HepG2 (cell line): ENCODE measurements at regions not wholly inside any gene's neighbourhood (a gene's known extent, or its start where the extent isn't known, plus 50 kb on each side); places are given as distances from the start of the nearest gene placed in this dataset.

Source experiments
- CTCF ChIP-seq: sonication (generic); formaldehyde crosslinking; IDR thresholded peaks from 2 replicates; pipeline ENCODE4 v1.5.0; 2020; ENCODE audit warnings: mild to moderate bottlenecking, missing genetic modification reagents, moderate library complexity
- GTF2F1 ChIP-seq: fragments of 150-350 bp; IDR thresholded peaks from 2 replicates; pipeline ENCODE4 v1.6.1; 2014; ENCODE audit warnings: low read length
- HNRNPK ChIP-seq: fragments of 200-400 bp; formaldehyde crosslinking; IDR thresholded peaks from 2 replicates; pipeline ENCODE4 v1.6.1; 2018; ENCODE audit warnings: low read length, low read depth, moderate library complexity, mild to moderate bottlenecking; ENCODE audit not compliant: poor library complexity, severe bottlenecking
- MAFK ChIP-seq, 2 experiments: IDR thresholded peaks in 1 of 2; conservative IDR thresholded peaks in 1 of 2; 2 replicates each; pipeline ENCODE4 v1.6.1; 2011; ENCODE audit warnings: improper control_type of control experiment in 2 of 2, low read length in 2 of 2
- MXI1 ChIP-seq: IDR thresholded peaks from 3 replicates; pipeline ENCODE4 v1.6.1; 2012; ENCODE audit warnings: low read depth, low read length, inconsistent platforms, borderline replicate concordance
- PATZ1 ChIP-seq: sonication (generic); formaldehyde crosslinking; IDR thresholded peaks from 2 replicates; pipeline ENCODE4 v1.4.0; 2020; ENCODE audit warnings: missing genetic modification reagents
- SP4 ChIP-seq: sonication (generic); formaldehyde crosslinking; IDR thresholded peaks from 2 replicates; pipeline ENCODE4 v1.8.1; 2023; ENCODE audit warnings: mild to moderate bottlenecking, missing genetic modification reagents
- ZBTB8A ChIP-seq: sonication (generic); formaldehyde crosslinking; IDR thresholded peaks from 2 replicates; pipeline ENCODE4 v1.4.0; 2020; ENCODE audit warnings: mild to moderate bottlenecking, low read depth, missing genetic modification reagents, borderline replicate concordance
- ZNF235 ChIP-seq: sonication (generic); formaldehyde crosslinking; IDR thresholded peaks from 2 replicates; pipeline ENCODE4 v1.8.1; 2023; ENCODE audit warnings: mild to moderate bottlenecking, missing genetic modification reagents, borderline replicate concordance
- ZNF788 ChIP-seq: sonication (generic); formaldehyde crosslinking; IDR thresholded peaks from 2 replicates; pipeline ENCODE4 v1.5.0; 2020; ENCODE audit warnings: mild to moderate bottlenecking, missing genetic modification reagents, borderline replicate concordance
- TF ChIP-seq, protein P1 (sequence below): sonication (generic); formaldehyde crosslinking; IDR thresholded peaks from 2 replicates; pipeline ENCODE4 v1.8.1; 2023; ENCODE audit warnings: mild to moderate bottlenecking, missing genetic modification reagents
- TF ChIP-seq, protein P2 (sequence below): sonication (generic); formaldehyde crosslinking; IDR thresholded peaks from 2 replicates; pipeline ENCODE4 v1.8.1; 2023; ENCODE audit warnings: mild to moderate bottlenecking, moderate library complexity, missing genetic modification reagents

- no peak for TF ChIP-seq SP4 (CRISPR knock-in tag)
- TF ChIP-seq, protein P1, sequence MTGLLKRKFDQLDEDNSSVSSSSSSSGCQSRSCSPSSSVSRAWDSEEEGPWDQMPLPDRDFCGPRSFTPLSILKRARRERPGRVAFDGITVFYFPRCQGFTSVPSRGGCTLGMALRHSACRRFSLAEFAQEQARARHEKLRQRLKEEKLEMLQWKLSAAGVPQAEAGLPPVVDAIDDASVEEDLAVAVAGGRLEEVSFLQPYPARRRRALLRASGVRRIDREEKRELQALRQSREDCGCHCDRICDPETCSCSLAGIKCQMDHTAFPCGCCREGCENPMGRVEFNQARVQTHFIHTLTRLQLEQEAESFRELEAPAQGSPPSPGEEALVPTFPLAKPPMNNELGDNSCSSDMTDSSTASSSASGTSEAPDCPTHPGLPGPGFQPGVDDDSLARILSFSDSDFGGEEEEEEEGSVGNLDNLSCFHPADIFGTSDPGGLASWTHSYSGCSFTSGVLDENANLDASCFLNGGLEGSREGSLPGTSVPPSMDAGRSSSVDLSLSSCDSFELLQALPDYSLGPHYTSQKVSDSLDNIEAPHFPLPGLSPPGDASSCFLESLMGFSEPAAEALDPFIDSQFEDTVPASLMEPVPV, result no peak
- TF ChIP-seq ZNF235 (CRISPR knock-in tag), result no peak
- no peak for TF ChIP-seq ZBTB8A (CRISPR knock-in tag)
- TF ChIP-seq, protein P2, sequence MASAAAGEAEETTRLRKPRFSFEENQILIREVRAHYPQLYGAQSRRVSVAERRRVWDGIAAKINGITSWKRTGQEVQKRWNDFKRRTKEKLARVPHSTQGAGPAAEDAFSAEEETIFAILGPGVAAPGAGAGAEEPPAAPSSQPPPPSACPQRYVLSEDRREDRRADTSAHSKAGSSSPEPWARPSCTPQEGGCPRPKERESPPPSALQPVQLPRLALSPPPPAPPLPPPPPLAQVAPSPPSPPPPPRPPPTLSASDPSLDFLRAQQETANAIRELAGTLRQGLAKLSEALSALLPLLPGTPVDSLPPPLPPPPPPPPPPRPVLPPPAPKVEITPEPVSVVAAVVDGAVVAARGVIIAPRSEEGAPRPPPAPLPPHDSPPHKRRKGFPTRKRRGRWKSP (CRISPR knock-in tag), result no peak
- TF ChIP-seq MAFK (conservative IDR thresholded peaks at IDR 0.05 in 1 of 2, IDR thresholded peaks at IDR 0.05 in 1 of 2; ENCODE audit: low read length in 2 of 2), result no peak
- no peak for TF ChIP-seq ZNF788 (CRISPR knock-in tag)
- TF ChIP-seq HNRNPK, result no peak
- TF ChIP-seq MXI1, result no peak
- TF ChIP-seq CTCF (CRISPR knock-in tag), result no peak
- TF ChIP-seq PATZ1 (CRISPR knock-in tag), result no peak
- TF ChIP-seq GTF2F1, result no peak
These were observed 113.6 kb upstream of the ARGLU1 start for GRCh38 chr13:106681536-106681935.
